SK-N-MC (cell line): ENCODE measurements at regions not wholly inside any gene's neighbourhood (a gene's known extent, or its start where the extent isn't known, plus 50 kb on each side); places are given as distances from the start of the nearest gene placed in this dataset.

Experiments
- DNase-seq: peaks from one replicate; pipeline ENCODE4 v3.0.0-alpha.2; 2011; ENCODE audit warnings: low read depth, low spot score
- H3K27ac ChIP-seq: fragments of 200-600 bp; sonication (generic); 2 replicates; pipeline ENCODE4 v1.5.1; 2016; ENCODE audit warnings: mixed run types
- H3K36me3 ChIP-seq: fragments of 200-600 bp; sonication (generic); 2 replicates; pipeline ENCODE4 v1.6.1; 2017; ENCODE audit warnings: antibody characterized with exemption, low read length, mixed read lengths; ENCODE audit not compliant: insufficient read depth
- H3K4me3 ChIP-seq: fragments of 200-600 bp; sonication (generic); 2 replicates; pipeline ENCODE4 v1.5.1; 2016
- H3K9ac ChIP-seq: fragments of 200-600 bp; sonication (generic); 2 replicates; pipeline ENCODE4 v1.8.0; 2017; ENCODE audit warnings: mixed run types, mixed read lengths; ENCODE audit not compliant: insufficient read length
- H3K9me3 ChIP-seq: fragments of 200-600 bp; sonication (generic); 2 replicates; pipeline ENCODE4 v1.6.1; 2017; ENCODE audit warnings: low read depth, mild to moderate bottlenecking, antibody characterized with exemption, low read length, moderate library complexity, mixed read lengths
- EZH2 ChIP-seq: fragments of 200-600 bp; sonication (generic); IDR thresholded peaks from one replicate; pipeline ENCODE4 v1.6.1; 2017; ENCODE audit warnings: antibody characterized with exemption
- FOXP2 ChIP-seq: optimal IDR thresholded peaks from 2 replicates; pipeline ENCODE3; 2011; ENCODE audit warnings: mild to moderate bottlenecking, moderate library complexity; ENCODE audit not compliant: insufficient read depth; ENCODE audit errors: extremely low read length, control extremely low read depth
- POLR2AphosphoS5 ChIP-seq: IDR thresholded peaks from 2 replicates; pipeline ENCODE4 v1.6.1; 2012; ENCODE audit warnings: mild to moderate bottlenecking, low read depth, low read length, borderline replicate concordance

GRCh38 chr9:115232181-115232774 is 114.3 kb upstream of the TNC start:
- no peak for TF ChIP-seq EZH2
- TF ChIP-seq FOXP2 = no peak
- TF ChIP-seq POLR2AphosphoS5 = no peak
- Histone ChIP-seq H3K4me3 (no peak overlapping the region), H3K27ac (peak overlapping the region; percentile 73), H3K36me3 (no peaks in the 10 kb centered on the region), H3K9me3 (no peaks in the 10 kb centered on the region), H3K9ac (peak overlapping the region; percentile 1)
- no peak for DNase-seq

- no peak overlapping the region for H3K9ac ChIP-seq
- DNase-seq = no peak
- 0 out of 2 replicates have a peak overlapping the region, but pooled peaks have one; percentile 5 for H3K4me3 ChIP-seq
- no peaks in the 10 kb centered on the region for H3K9me3 ChIP-seq
- H3K27ac ChIP-seq = no peak overlapping the region
- H3K36me3 ChIP-seq = 0 out of 2 replicates have a peak, but pooled peaks cover 3% of the 10 kb centered on the region
- no peak for TF ChIP-seq POLR2AphosphoS5
Measured at GRCh38 chr9:115234094-115234493, 116.1 kb upstream of the TNC start.

- Histone ChIP-seq H3K27ac (no peak overlapping the region), H3K9ac (no peak overlapping the region), H3K36me3 (0 out of 2 replicates have a peak, but pooled peaks cover 3% of the 10 kb centered on the region), H3K9me3 (no peaks in the 10 kb centered on the region), H3K4me3 (no peak overlapping the region)
- TF ChIP-seq POLR2AphosphoS5 = no peak
- TF ChIP-seq EZH2 = no peak
- no peak for TF ChIP-seq FOXP2
- no peak for DNase-seq
Measured at GRCh38 chr9:115235221-115235620, 117.3 kb upstream of the TNC start.

GRCh38 chr9:115237385-115237998 is 119.5 kb upstream of the TNC start:
- H3K9ac ChIP-seq = no peak overlapping the region
- no peak for DNase-seq
- no peak overlapping the region for H3K27ac ChIP-seq
- 0 out of 2 replicates have a peak, but pooled peaks cover 3% of the 10 kb centered on the region for H3K36me3 ChIP-seq
- no peak for TF ChIP-seq FOXP2
- TF ChIP-seq POLR2AphosphoS5 = no peak
- TF ChIP-seq EZH2 = no peak
- H3K9me3 ChIP-seq = no peaks in the 10 kb centered on the region
- H3K4me3 ChIP-seq = no peak overlapping the region

GRCh38 chr9:115240676-115241075 is 122.7 kb upstream of the TNC start:
- Histone ChIP-seq H3K9ac (no peak overlapping the region), H3K36me3 (0 out of 2 replicates have a peak, but pooled peaks cover 3% of the 10 kb centered on the region), H3K9me3 (no peaks in the 10 kb centered on the region), H3K4me3 (no peak overlapping the region), H3K27ac (no peak overlapping the region)
- no peak for TF ChIP-seq EZH2
- TF ChIP-seq FOXP2 = no peak
- no peak for TF ChIP-seq POLR2AphosphoS5
- no peak for DNase-seq

- TF ChIP-seq EZH2 = no peak
- H3K9me3 ChIP-seq = no peaks in the 10 kb centered on the region
- 0 out of 2 replicates have a peak, but pooled peaks cover 3% of the 10 kb centered on the region for H3K36me3 ChIP-seq
- H3K27ac ChIP-seq = no peak overlapping the region
- no peak overlapping the region for H3K4me3 ChIP-seq
- no peak overlapping the region for H3K9ac ChIP-seq
- no peak for DNase-seq
Measured at GRCh38 chr9:115241641-115242040, 123.7 kb upstream of the TNC start.

GRCh38 chr9:115249488-115249887 is 131.5 kb upstream of the TNC start:
- no peak overlapping the region for H3K4me3 ChIP-seq
- peaks cover 2% of the 10 kb centered on the region; the same call in 1 of the 2 replicates for H3K36me3 ChIP-seq
- H3K9ac ChIP-seq = no peak overlapping the region
- H3K9me3 ChIP-seq = peaks cover 4% of the 10 kb centered on the region; the same call in 1 of the 2 replicates
- no peak for DNase-seq
- TF ChIP-seq EZH2 = no peak
- no peak for TF ChIP-seq FOXP2
- no peak for TF ChIP-seq POLR2AphosphoS5
- no peak overlapping the region for H3K27ac ChIP-seq

- Histone ChIP-seq H3K4me3 (no peak overlapping the region), H3K9me3 (peaks cover 4% of the 10 kb centered on the region; the same call in 1 of the 2 replicates), H3K36me3 (peaks cover 2% of the 10 kb centered on the region; the same call in 1 of the 2 replicates), H3K27ac (no peak overlapping the region), H3K9ac (no peak overlapping the region)
- TF ChIP-seq EZH2 (no peak), FOXP2 (no peak), POLR2AphosphoS5 (no peak)
- no peak for DNase-seq
Measured at GRCh38 chr9:115250621-115251032, 132.7 kb upstream of the TNC start.

- H3K9me3 ChIP-seq = peaks cover 4% of the 10 kb centered on the region; the same call in 1 of the 2 replicates
- TF ChIP-seq EZH2 = no peak
- no peak for TF ChIP-seq FOXP2
- TF ChIP-seq POLR2AphosphoS5 = no peak
- no peak overlapping the region for H3K4me3 ChIP-seq
- no peak overlapping the region for H3K9ac ChIP-seq
- peaks cover 2% of the 10 kb centered on the region; the same call in 1 of the 2 replicates for H3K36me3 ChIP-seq
- no peak for DNase-seq
- no peak overlapping the region for H3K27ac ChIP-seq
Measured at GRCh38 chr9:115254287-115255180, 136.6 kb upstream of the TNC start.
